ENCODE measurements at regions not wholly inside any gene's neighbourhood (a gene's known extent, or its start where the extent isn't known, plus 50 kb on each side); places are given as distances from the start of the nearest gene placed in this dataset.

- peaks cover 8% of the 10 kb centered on the region for H3K4me1 ChIP-seq
- no peaks in the 10 kb centered on the region for H3K27me3 ChIP-seq
- no peak overlapping the region for H3K27ac ChIP-seq
- 93% methylated on average over 4 of the region's 4 CpGs for WGBS
- DNase-seq (ENCODE audit: low spot score in 2 of 2): no peak
- H3K9me3 ChIP-seq: no peaks in the 10 kb centered on the region
- H3K4me3 ChIP-seq: no peak overlapping the region
- H3K36me3 ChIP-seq: no peaks in the 10 kb centered on the region
- TF ChIP-seq POLR2A (IDR thresholded peaks at IDR 0.05) (no peak), EP300 (IDR thresholded peaks at IDR 0.05) (no peak), CTCF (IDR thresholded peaks at IDR 0.05) (no peak), POLR2AphosphoS5 (IDR thresholded peaks at IDR 0.05) (no peak)
Measured at GRCh38 chr5:74124826-74125225, 498.8 kb downstream of the ARHGEF28 start.

DNA sequence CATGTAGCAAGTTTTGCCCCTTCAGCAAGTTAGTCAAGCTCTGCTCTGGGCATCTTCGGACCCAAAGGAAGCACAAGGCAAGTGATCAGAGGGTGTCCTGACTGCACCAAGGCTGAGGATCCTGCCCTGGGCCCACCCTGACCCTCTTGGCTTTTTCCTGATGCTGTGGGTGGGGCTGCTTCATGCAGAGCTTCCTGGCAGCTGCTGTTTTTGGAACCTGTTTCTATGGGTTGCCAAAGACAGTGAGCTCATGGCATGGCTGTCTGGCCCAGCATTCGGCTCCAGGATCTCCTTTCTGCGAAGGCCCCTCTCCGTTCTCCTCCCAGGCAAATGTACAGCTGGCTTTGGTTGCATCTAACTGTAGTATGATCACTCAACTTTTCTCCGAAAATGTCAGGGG, 497.9 kb downstream of the ARHGEF28 start:
- Histone ChIP-seq H3K27ac (no peak overlapping the region), H3K36me3 (no peaks in the 10 kb centered on the region), H3K27me3 (no peaks in the 10 kb centered on the region), H3K9me3 (no peaks in the 10 kb centered on the region), H3K4me3 (no peak overlapping the region), H3K4me1 (peaks cover 8% of the 10 kb centered on the region)
- no peak for TF ChIP-seq CTCF (IDR thresholded peaks at IDR 0.05)
- TF ChIP-seq POLR2A (IDR thresholded peaks at IDR 0.05): no peak
- TF ChIP-seq EP300 (IDR thresholded peaks at IDR 0.05): no peak
- TF ChIP-seq POLR2AphosphoS5 (IDR thresholded peaks at IDR 0.05): no peak
- no peak for DNase-seq (ENCODE audit: low spot score in 2 of 2)
- WGBS: 51% methylated on average over 4 of the region's 5 CpGs

- DNase-seq (ENCODE audit: low spot score in 2 of 2): no peak
- Histone ChIP-seq H3K36me3 (no peaks in the 10 kb centered on the region), H3K27me3 (no peaks in the 10 kb centered on the region), H3K4me3 (no peak overlapping the region), H3K9me3 (no peaks in the 10 kb centered on the region), H3K27ac (no peak overlapping the region), H3K4me1 (peaks cover 7% of the 10 kb centered on the region)
- TF ChIP-seq POLR2A (IDR thresholded peaks at IDR 0.05) (no peak), POLR2AphosphoS5 (IDR thresholded peaks at IDR 0.05) (no peak), EP300 (IDR thresholded peaks at IDR 0.05) (no peak), CTCF (IDR thresholded peaks at IDR 0.05) (no peak)
- 86% methylated on average over 6 of the region's 6 CpGs for WGBS
Measured at GRCh38 chr5:74122979-74123590, 497.1 kb downstream of the ARHGEF28 start.

DNA sequence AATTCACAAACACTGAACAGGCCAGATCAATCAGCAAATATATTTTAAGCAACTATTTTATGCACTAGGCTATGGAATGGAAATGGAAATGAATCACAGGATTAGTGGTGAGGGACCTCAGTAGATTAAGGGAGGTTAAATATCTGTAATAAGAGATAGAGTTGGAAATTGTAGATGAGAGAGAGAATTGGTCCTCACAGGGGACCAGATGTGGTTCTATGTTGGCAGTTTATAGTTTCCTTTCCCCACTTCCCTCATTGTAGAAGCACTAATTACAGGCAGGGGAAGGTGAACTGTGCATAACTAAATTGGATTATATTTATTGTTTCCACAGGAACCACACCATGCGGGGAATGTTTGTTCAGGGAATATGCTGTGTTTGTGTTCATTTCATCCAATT, 496.2 kb downstream of the ARHGEF28 start:
- H3K27me3 ChIP-seq: no peaks in the 10 kb centered on the region
- no peak for TF ChIP-seq POLR2AphosphoS5 (IDR thresholded peaks at IDR 0.05)
- TF ChIP-seq CTCF (IDR thresholded peaks at IDR 0.05): no peak
- no peak for TF ChIP-seq POLR2A (IDR thresholded peaks at IDR 0.05)
- no peak for TF ChIP-seq EP300 (IDR thresholded peaks at IDR 0.05)
- 90% methylated on average over 1 of the region's 1 CpG for WGBS

DNA sequence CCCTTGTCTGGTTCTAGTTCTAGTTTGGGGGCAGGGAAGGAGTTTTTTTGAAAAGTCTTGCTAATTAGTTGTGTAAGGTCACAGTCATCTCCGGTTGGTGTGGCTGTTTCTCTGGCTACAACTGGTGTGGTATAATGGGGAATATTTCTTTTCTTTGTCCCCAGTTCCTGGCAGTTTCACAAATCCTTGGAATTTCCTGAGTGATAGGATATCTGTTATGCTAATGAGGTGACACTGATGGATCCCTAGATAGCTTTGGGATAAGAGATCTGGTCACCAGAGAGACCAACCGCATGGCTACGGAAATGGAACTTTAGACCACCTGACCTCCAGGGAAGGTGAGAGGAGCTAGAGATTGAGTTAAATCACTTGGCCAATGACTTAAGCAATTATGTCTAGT, 494.6 kb downstream of the ARHGEF28 start:
- no peaks in the 10 kb centered on the region for H3K27me3 ChIP-seq
- H3K4me3 ChIP-seq: no peak overlapping the region
- 85% methylated on average over 3 of the region's 3 CpGs for WGBS
- no peak for TF ChIP-seq POLR2AphosphoS5 (IDR thresholded peaks at IDR 0.05)
- no peak for TF ChIP-seq EP300 (IDR thresholded peaks at IDR 0.05)
- no peak for TF ChIP-seq POLR2A (IDR thresholded peaks at IDR 0.05)
- TF ChIP-seq CTCF (IDR thresholded peaks at IDR 0.05): no peak
- H3K4me1 ChIP-seq: no peaks in the 10 kb centered on the region
- no peaks in the 10 kb centered on the region for H3K36me3 ChIP-seq
- no peaks in the 10 kb centered on the region for H3K9me3 ChIP-seq
- no peak overlapping the region for H3K27ac ChIP-seq
- DNase-seq (ENCODE audit: low spot score in 2 of 2): no peak

More for the DNA sequence above, 496.2 kb downstream of the ARHGEF28 start:
- no peak overlapping the region for H3K27ac ChIP-seq
- no peaks in the 10 kb centered on the region for H3K4me1 ChIP-seq
- H3K36me3 ChIP-seq: no peaks in the 10 kb centered on the region
- DNase-seq (ENCODE audit: low spot score in 2 of 2): no peak
- H3K4me3 ChIP-seq: no peak overlapping the region
- no peaks in the 10 kb centered on the region for H3K9me3 ChIP-seq
